Spleen (tissue), 7 donors: ENCODE measurements at regions not wholly inside any gene's neighbourhood (a gene's known extent, or its start where the extent isn't known, plus 50 kb on each side); places are given as distances from the start of the nearest gene placed in this dataset.

ENCODE experiments used
- CTCF ChIP-seq, 11 experiments: fragments of 200-600 bp in 7 of 11; fragments of 450-650 bp in 4 of 11; sonication (generic) in 4 of 11; IDR thresholded peaks in 8 of 11; conservative IDR thresholded peaks in 3 of 11; 1 replicate in 7 of 11; 2 replicates in 4 of 11; pipeline versions ENCODE4 v1.4.0 to v1.8.0; 2016 to 2021; ENCODE audit warnings: antibody characterized with exemption in 11 of 11, inconsistent platforms in 4 of 11, mild to moderate bottlenecking in 1 of 11
- POLR2AphosphoS5 ChIP-seq, 3 donors: sonication (generic); formaldehyde crosslinking; IDR thresholded peaks; one replicate each; pipeline ENCODE4 v1.5.1; 2017; ENCODE audit warnings: antibody characterized with exemption in 3 of 3
- donor health status: DM: no; HTN: no; CAD: no; lungs with moderate emphysema.
- donor health status: DM: no; HTN: no; CAD: no.
- donor health status: DM: no; HTN: no; CAD: no.

- TF ChIP-seq CTCF (IDR thresholded peaks at IDR 0.05 in 8 of 11, conservative IDR thresholded peaks at IDR 0.05 in 3 of 11) (no peak), POLR2AphosphoS5 (IDR thresholded peaks at IDR 0.05) (no peak)
These were observed 324.2 kb upstream of the NCKAP5 start for GRCh38 chr2:133892352-133892913.
